Mesothelial cell of epicardium (in vitro differentiated cells): ENCODE measurements at regions not wholly inside any gene's neighbourhood (a gene's known extent, or its start where the extent isn't known, plus 50 kb on each side); places are given as distances from the start of the nearest gene placed in this dataset.

Experiments
- DNase-seq, 2 experiments: peaks; one replicate each; pipeline ENCODE4 v3.0.0; 2021; ENCODE audit warnings: low spot score in 2 of 2; ENCODE audit not compliant: unreplicated experiment in 2 of 2
- H3K27ac Mint-ChIP-seq: 2 replicates; pipeline ENCODE4 v1.8.0; 2021; ENCODE audit warnings: mixed read lengths
- H3K27me3 Mint-ChIP-seq: 2 replicates; pipeline ENCODE4 v1.8.0; 2021; ENCODE audit warnings: low read depth, mixed read lengths
- H3K36me3 Mint-ChIP-seq: 2 replicates; pipeline ENCODE4 v1.8.0; 2021; ENCODE audit warnings: mixed read lengths
- H3K4me1 Mint-ChIP-seq: 2 replicates; pipeline ENCODE4 v1.8.0; 2021; ENCODE audit warnings: mixed read lengths
- H3K4me3 Mint-ChIP-seq: 2 replicates; pipeline ENCODE4 v1.8.0; 2021; ENCODE audit warnings: mild to moderate bottlenecking, moderate library complexity, mixed read lengths
- H3K9me3 Mint-ChIP-seq: 2 replicates; pipeline ENCODE4 v1.8.0; 2021; ENCODE audit warnings: mixed read lengths
- CTCF ChIP-seq: fragments of 200-600 bp; sonication (generic); IDR thresholded peaks from one replicate; pipeline ENCODE4 v1.5.0; 2021; ENCODE audit warnings: antibody characterized with exemption; ENCODE audit not compliant: unreplicated experiment

DNA sequence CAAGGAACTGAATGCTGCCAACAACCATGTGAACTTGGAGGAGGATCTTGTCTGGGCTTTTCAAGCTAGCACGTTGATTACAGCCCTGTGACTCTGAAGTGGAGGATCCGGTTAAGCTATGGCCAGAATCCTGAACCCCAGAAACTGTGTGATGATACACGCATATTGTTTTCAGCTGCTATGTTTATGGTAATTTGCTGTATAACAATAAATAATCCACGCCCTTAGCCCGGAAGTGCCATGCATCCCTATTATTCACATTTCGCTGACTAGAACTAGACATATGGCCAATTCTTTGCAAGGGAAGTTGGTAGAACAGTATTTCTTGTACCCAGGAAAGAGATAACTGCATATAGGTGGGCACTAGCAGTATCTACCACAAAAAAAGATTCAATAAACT lies 510.8 kb upstream of the BTBD3 start:
- peaks cover 9% of the 10 kb centered on the region for H3K4me1 Mint-ChIP-seq
- DNase-seq, result no peak
- no peak overlapping the region for H3K4me3 Mint-ChIP-seq
- H3K27ac Mint-ChIP-seq, result no peak overlapping the region
- no peaks in the 10 kb centered on the region for H3K27me3 Mint-ChIP-seq
- peaks cover 1% of the 10 kb centered on the region for H3K9me3 Mint-ChIP-seq
- no peak for TF ChIP-seq CTCF
- no peaks in the 10 kb centered on the region for H3K36me3 Mint-ChIP-seq

DNA sequence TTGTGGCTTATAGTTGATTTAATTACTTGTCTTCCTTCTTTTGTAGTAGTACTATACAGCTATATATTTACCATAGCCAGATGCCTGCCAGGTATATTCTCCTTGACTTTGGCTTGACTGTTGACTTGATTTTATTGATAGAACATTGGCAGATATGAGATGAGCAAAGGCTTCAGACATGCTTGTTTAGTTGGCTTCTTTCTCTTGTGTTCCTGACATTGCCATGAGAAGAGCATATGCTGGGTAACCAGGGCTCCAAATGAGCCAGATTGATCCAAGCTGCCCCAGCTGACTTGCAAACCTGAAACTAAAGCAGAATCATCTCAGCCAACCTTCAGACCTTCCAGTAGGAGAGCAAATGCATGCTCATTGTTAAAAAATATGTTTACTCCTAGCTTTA lies 508.1 kb upstream of the BTBD3 start:
- Mint-ChIP-seq H3K27ac (no peak overlapping the region), H3K4me3 (no peak overlapping the region), H3K4me1 (no peaks in the 10 kb centered on the region), H3K36me3 (no peaks in the 10 kb centered on the region), H3K9me3 (peaks cover 12% of the 10 kb centered on the region), H3K27me3 (no peaks in the 10 kb centered on the region)
- no peak for TF ChIP-seq CTCF
- no peak for DNase-seq

- no peak overlapping the region for H3K27ac Mint-ChIP-seq
- DNase-seq, result no peak
Observed at GRCh38 chr20:11411765-11412164, 505.9 kb upstream of the BTBD3 start.

DNA sequence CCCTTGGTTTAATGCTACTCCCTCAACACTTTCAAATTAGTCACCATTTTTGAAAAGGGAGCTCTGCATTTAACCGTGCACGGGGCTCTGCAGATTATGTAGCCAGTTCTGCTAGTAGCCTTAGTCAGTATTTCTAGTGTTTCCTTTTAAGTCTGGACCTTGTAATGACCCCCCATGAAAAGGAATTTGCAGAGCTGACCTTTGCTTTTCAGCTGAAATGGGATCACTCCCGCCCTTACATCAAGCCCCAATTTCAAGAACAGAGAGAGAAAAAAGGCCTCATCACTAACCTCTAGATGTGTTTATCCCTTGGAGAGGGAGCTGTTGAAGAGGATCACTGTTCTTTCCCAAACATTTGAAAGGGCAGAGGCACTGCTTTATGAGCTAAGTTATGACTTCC lies 490.7 kb upstream of the BTBD3 start:
- Mint-ChIP-seq H3K4me1 (peaks cover 15% of the 10 kb centered on the region), H3K4me3 (no peak overlapping the region), H3K36me3 (no peaks in the 10 kb centered on the region), H3K9me3 (peaks cover 1% of the 10 kb centered on the region), H3K27me3 (no peaks in the 10 kb centered on the region), H3K27ac (no peak overlapping the region)
- TF ChIP-seq CTCF, result no peak
- DNase-seq, result no peak

More at GRCh38 chr20:11411765-11412164, 505.9 kb upstream of the BTBD3 start:
- H3K4me3 Mint-ChIP-seq, result no peak overlapping the region
- peaks cover 12% of the 10 kb centered on the region for H3K9me3 Mint-ChIP-seq
- H3K36me3 Mint-ChIP-seq, result no peaks in the 10 kb centered on the region
- H3K4me1 Mint-ChIP-seq, result no peaks in the 10 kb centered on the region
- TF ChIP-seq CTCF, result no peak
- H3K27me3 Mint-ChIP-seq, result no peaks in the 10 kb centered on the region

DNA sequence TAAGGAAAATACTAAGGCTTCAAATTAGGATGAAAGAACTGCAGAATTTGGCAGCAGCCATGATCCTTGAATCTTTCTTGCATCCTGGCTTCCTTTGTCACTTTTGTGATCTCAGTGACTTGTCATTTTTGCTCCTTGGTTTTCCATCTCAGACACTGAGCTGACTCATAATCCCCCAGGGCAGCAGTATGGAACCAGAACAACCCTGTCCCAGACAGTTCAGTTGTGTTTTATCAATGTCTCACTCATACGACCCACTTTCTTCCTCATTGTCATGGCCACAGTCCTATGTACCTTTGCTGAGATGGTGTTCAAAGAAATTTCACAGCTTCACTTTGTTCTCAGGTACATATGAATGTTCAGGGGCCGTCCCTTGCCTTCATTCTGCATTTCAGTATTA lies 488.5 kb upstream of the BTBD3 start:
- Mint-ChIP-seq H3K9me3 (no peaks in the 10 kb centered on the region), H3K27me3 (no peaks in the 10 kb centered on the region), H3K27ac (no peak overlapping the region), H3K36me3 (no peaks in the 10 kb centered on the region), H3K4me3 (no peak overlapping the region), H3K4me1 (peaks cover 17% of the 10 kb centered on the region)
- no peak for TF ChIP-seq CTCF
- DNase-seq, result no peak

DNA sequence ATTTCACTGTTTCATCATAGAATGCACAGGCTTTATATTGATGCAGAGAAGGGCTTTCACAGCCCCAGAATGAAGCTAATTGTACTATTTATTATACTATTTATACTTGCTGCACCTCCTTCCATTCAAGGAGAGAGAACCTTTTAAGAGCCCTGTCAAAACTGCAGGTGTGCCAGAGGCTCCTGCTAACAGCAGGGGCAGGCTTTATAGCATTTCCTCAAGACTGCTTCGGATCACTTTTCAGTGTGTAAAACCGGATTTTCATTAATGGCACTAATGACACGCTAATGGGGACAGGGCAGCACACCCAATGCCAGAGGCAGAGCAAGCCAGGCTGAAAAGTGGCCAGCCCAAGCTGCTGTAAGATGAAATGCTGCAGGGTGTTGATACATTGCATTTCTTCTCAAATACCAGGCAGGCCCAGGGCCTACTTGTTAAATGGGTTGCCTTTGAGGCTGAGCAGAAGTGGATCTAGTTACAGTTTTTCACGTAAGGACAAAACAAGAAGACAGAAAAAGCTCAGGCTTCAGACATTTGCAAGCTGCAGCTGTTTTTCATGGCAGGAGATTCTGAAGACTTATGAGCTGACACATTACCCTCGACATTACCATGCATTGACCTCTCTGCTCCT lies 487.7 kb upstream of the BTBD3 start:
- Mint-ChIP-seq H3K4me3 (no peak overlapping the region), H3K36me3 (no peaks in the 10 kb centered on the region), H3K27me3 (no peaks in the 10 kb centered on the region), H3K27ac (no peak overlapping the region), H3K9me3 (no peaks in the 10 kb centered on the region), H3K4me1 (peaks cover 17% of the 10 kb centered on the region)
- TF ChIP-seq CTCF, result no peak
- DNase-seq, result no peak
